IMR-90 (cell line): ENCODE measurements at regions not wholly inside any gene's neighbourhood (a gene's known extent, or its start where the extent isn't known, plus 50 kb on each side); places are given as distances from the start of the nearest gene placed in this dataset.

Experiments used
- ATAC-seq: fragments of 200-7000 bp; cut with Tn5 transposase; 2 replicates; pipeline ENCODE4 v1.9.1; 2020; ENCODE audit warnings: low read depth, mild to moderate bottlenecking, moderate library complexity
- BruUV-seq: library from RNA; stranded (reverse); fragments of 400-500 nt; replicated peaks from 2 replicates; lab custom pipeline; 2021; lab: Mats Ljungman, UMichigan
- CTCF ChIA-PET: fragments of 300-600 bp; formaldehyde crosslinking; extraction: SDS; loops from one replicate; lab custom pipeline; 2021; ENCODE audit warnings: antibody characterized with exemption; lab: Yijun Ruan, JAX
- POLR2A ChIA-PET: fragments of 300-600 bp; sonication (Branson Sonifier 250); formaldehyde crosslinking; loops from one replicate; lab custom pipeline; 2022; ENCODE audit warnings: antibody characterized with exemption; ENCODE audit not compliant: unreplicated experiment; lab: Charles Lee
- DNase-seq: peaks from one replicate; pipeline ENCODE4 v3.0.0; 2013
- H2AFZ ChIP-seq: replicated peaks from 2 replicates; pipeline ENCODE3; 2013; ENCODE audit warnings: low read length, mild to moderate bottlenecking; ENCODE audit not compliant: poor library complexity
- H2AK5ac ChIP-seq: 2 replicates; pipeline ENCODE4 v1.6.1; 2013; ENCODE audit warnings: low read depth, low read length, inconsistent platforms
- H2AK9ac ChIP-seq: replicated peaks from 2 replicates; pipeline ENCODE3; 2013; ENCODE audit warnings: mild to moderate bottlenecking, low read depth, low read length, moderate library complexity; ENCODE audit not compliant: poor library complexity
- H2BK120ac ChIP-seq: 2 replicates; pipeline ENCODE4 v1.6.1; 2013; ENCODE audit warnings: low read depth, low read length, inconsistent platforms
- H2BK15ac ChIP-seq: 3 replicates; pipeline ENCODE4 v1.6.1; 2013; ENCODE audit warnings: low read depth, low read length, inconsistent platforms
- H2BK20ac ChIP-seq: 2 replicates; pipeline ENCODE4 v1.6.1; 2013; ENCODE audit warnings: low read depth, mild to moderate bottlenecking, inconsistent platforms, low read length, moderate library complexity
- H2BK5ac ChIP-seq: 2 replicates; pipeline ENCODE4 v1.6.1; 2013; ENCODE audit warnings: mild to moderate bottlenecking, low read depth, low read length, inconsistent platforms; ENCODE audit not compliant: poor library complexity, severe bottlenecking
- H3K14ac ChIP-seq: replicated peaks from 2 replicates; pipeline ENCODE4 v1.6.1; 2013; ENCODE audit warnings: low read depth, low read length, inconsistent platforms
- H3K18ac ChIP-seq: 2 replicates; pipeline ENCODE4 v1.6.1; 2013; ENCODE audit warnings: low read depth, low read length, control low read depth
- H3K23ac ChIP-seq: 2 replicates; pipeline ENCODE4 v1.6.1; 2013; ENCODE audit warnings: low read depth, low read length, inconsistent platforms
- H3K27ac ChIP-seq: 2 replicates; pipeline ENCODE4 v1.5.1; 2013; ENCODE audit warnings: mild to moderate bottlenecking, control low read depth, low read length; ENCODE audit not compliant: insufficient read depth
- H3K27me3 ChIP-seq: 2 replicates; pipeline ENCODE4 v1.6.1; 2013; ENCODE audit warnings: low read length; ENCODE audit not compliant: control insufficient read depth, insufficient read depth
- H3K36me3 ChIP-seq: 2 replicates; pipeline ENCODE4 v1.6.1; 2013; ENCODE audit warnings: low read length, mixed read lengths; ENCODE audit not compliant: control insufficient read depth, insufficient read depth
- H3K4ac ChIP-seq: 2 replicates; pipeline ENCODE4 v1.6.1; 2013; ENCODE audit warnings: low read depth, low read length, inconsistent platforms
- H3K4me1 ChIP-seq: 2 replicates; pipeline ENCODE4 v1.6.1; 2013; ENCODE audit warnings: low read length, mixed read lengths; ENCODE audit not compliant: control insufficient read depth, insufficient read depth
- H3K4me2 ChIP-seq: 2 replicates; pipeline ENCODE4 v1.6.1; 2013; ENCODE audit warnings: low read depth, mild to moderate bottlenecking, control low read depth, low read length, moderate library complexity
- H3K4me3 ChIP-seq: 2 replicates; pipeline ENCODE4 v1.5.1; 2013; ENCODE audit warnings: low read depth, mild to moderate bottlenecking, control low read depth, low read length, moderate library complexity; ENCODE audit not compliant: insufficient read depth
- H3K56ac ChIP-seq: 2 replicates; pipeline ENCODE4 v1.6.1; 2013; ENCODE audit warnings: low read length, inconsistent platforms; ENCODE audit not compliant: insufficient read depth; ENCODE audit errors: extremely low read depth
- H3K79me1 ChIP-seq, 2 experiments: 2 replicates each; pipeline ENCODE4 v1.6.1; 2013; ENCODE audit warnings: low read length in 2 of 2, inconsistent platforms in 1 of 2, low read depth in 1 of 2
- H3K9ac ChIP-seq: 2 replicates; pipeline ENCODE4 v1.6.1; 2013; ENCODE audit warnings: low read depth, low read length, control low read depth
- H3K9me1 ChIP-seq: 2 replicates; pipeline ENCODE4 v1.6.1; 2013; ENCODE audit warnings: low read length, inconsistent platforms; ENCODE audit not compliant: insufficient read depth
- H3K9me3 ChIP-seq: 2 replicates; pipeline ENCODE4 v1.6.1; 2013; ENCODE audit warnings: low read length; ENCODE audit not compliant: control insufficient read depth, insufficient read depth
- H4K20me1 ChIP-seq: 2 replicates; pipeline ENCODE4 v1.6.1; 2013; ENCODE audit warnings: low read length, inconsistent platforms; ENCODE audit not compliant: insufficient read depth
- H4K5ac ChIP-seq: 2 replicates; pipeline ENCODE4 v1.6.1; 2013; ENCODE audit warnings: mild to moderate bottlenecking, low read depth, low read length, control low read depth
- H4K8ac ChIP-seq, 2 experiments: 2 replicates each; pipeline ENCODE4 v1.6.1; 2013; ENCODE audit warnings: low read depth in 2 of 2, low read length in 2 of 2, control low read depth in 1 of 2, inconsistent platforms in 1 of 2
- H4K91ac ChIP-seq: 2 replicates; pipeline ENCODE4 v1.6.1; 2013; ENCODE audit warnings: low read depth, low read length, inconsistent platforms; ENCODE audit not compliant: insufficient read depth
- BHLHE40 ChIP-seq: fragments of 150-350 bp; IDR thresholded peaks from 2 replicates; pipeline ENCODE4 v1.6.1; 2016; ENCODE audit warnings: mild to moderate bottlenecking, low read depth, low read length
- CHD1 ChIP-seq: IDR thresholded peaks from 2 replicates; pipeline ENCODE4 v1.6.1; 2012; ENCODE audit warnings: low read depth, low read length, improper control_type of control experiment
- FOS ChIP-seq: fragments of 150-350 bp; IDR thresholded peaks from 2 replicates; pipeline ENCODE4 v1.6.1; 2016; ENCODE audit warnings: low read depth, low read length
- MAFK ChIP-seq: IDR thresholded peaks from 2 replicates; pipeline ENCODE4 v1.6.1; 2012; ENCODE audit warnings: low read depth, low read length, improper control_type of control experiment
- POLR2A ChIP-seq: IDR thresholded peaks from 2 replicates; pipeline ENCODE4 v1.6.1; 2012; ENCODE audit warnings: mild to moderate bottlenecking, low read depth, low read length
- RAD21 ChIP-seq: IDR thresholded peaks from 2 replicates; pipeline ENCODE4 v1.6.1; 2012; ENCODE audit warnings: low read length, improper control_type of control experiment
- WGBS, 2 experiments: methylation state at CpG; one replicate each; pipeline versions ENCODE4 v1.1.5 to v1.1.7; 2013; ENCODE audit warnings: missing lambda C conversion rate in 2 of 2; ENCODE audit not compliant: insufficient read length in 1 of 2; ENCODE audit errors: extremely low coverage in 2 of 2; 5-methylcytosine and 5-hydroxymethylcytosine counted together
- dilution Hi-C: fragments of 300-500 bp; cut with HindIII; formaldehyde crosslinking; loops from one replicate; pipeline ENCODE4 v1.14.3; 2018; ENCODE audit warnings: low sequenced_read_pairs; ENCODE audit not compliant: unreplicated experiment
- in situ Hi-C: fragments of 300-500 bp; cut with MboI; formaldehyde crosslinking; loops from 3 replicates; pipeline ENCODE4 v1.14.3; 2019; ENCODE audit warnings: low sequenced_read_pairs, inconsistent platforms, mixed read lengths
- intact Hi-C: fragments of 100-400 bp; cut with micrococcal nuclease; formaldehyde crosslinking; loops from 2 replicates; pipeline ENCODE4 v1.10.0; 2022
- TF ChIP-seq, protein P1 (sequence below): conservative IDR thresholded peaks from 2 replicates; pipeline ENCODE4 v1.5.1; 2012; ENCODE audit warnings: mild to moderate bottlenecking, low read depth, low read length, improper control_type of control experiment

DNA sequence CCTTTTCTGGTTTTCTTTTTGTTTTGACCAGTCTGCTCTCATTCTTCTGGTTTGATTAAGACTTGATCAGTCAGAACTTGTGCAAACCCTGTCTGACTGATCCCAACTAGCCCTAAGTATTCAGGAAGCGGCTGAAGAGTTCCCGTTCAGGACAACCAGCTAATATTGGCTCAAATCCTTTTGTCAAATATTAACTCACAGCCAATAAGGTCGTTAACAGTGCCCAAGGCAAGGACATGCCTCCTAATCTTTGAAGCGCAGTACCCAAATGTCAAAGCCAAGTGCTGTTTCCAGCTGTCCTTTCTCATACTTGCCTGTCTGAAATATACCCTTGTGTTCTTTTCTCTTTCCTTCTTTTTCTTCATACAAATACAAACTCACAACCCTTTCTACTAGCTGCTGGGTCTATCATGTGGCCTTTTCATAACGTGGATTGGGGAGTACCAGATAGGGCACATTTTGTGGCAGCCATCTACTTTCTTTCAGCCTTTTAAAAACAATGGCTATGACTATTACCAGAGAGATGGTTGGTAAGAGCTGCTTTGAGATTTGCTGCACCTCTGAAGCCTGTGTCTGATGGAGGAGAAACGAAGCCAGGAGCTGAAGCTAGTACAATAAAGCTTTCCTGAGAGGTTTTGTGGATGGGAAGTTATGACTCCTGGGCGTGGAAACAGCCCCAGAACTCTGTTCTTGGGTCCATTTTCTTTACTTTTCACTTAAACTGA, 266.4 kb upstream of the ZNF608 start:
- Histone ChIP-seq H2BK120ac (no peak overlapping the region), H4K8ac (no peak overlapping the region), H3K4me3 (no peak overlapping the region), H2AK5ac (no peak overlapping the region), H2BK5ac (no peak overlapping the region), H3K27me3 (no peaks in the 10 kb centered on the region), H4K91ac (no peak overlapping the region), H3K4me1 (no peaks in the 10 kb centered on the region), H2AK9ac (no peak overlapping the region), H3K14ac (no peak overlapping the region), H3K9ac (no peak overlapping the region), H3K79me1 (no peaks in the 10 kb centered on the region), H2BK15ac (no peak overlapping the region), H3K36me3 (no peaks in the 10 kb centered on the region), H3K4me2 (no peak overlapping the region), H4K5ac (no peak overlapping the region), H3K9me3 (no peaks in the 10 kb centered on the region), H3K23ac (no peak overlapping the region), H3K18ac (no peak overlapping the region), H3K56ac (no peak overlapping the region), H3K27ac (no peak overlapping the region), H3K4ac (no peak overlapping the region), H3K9me1 (no peaks in the 10 kb centered on the region), H4K20me1 (no peaks in the 10 kb centered on the region), H2AFZ (no peak overlapping the region), H2BK20ac (no peak overlapping the region)
- dilution Hi-C loops (no loop called here), intact Hi-C loops (no loop called here), in situ Hi-C loops (no loop called here)
- WGBS, 2 experiments, result 87% methylated on average over 3 of the region's 7 CpGs; no CpG with 5 or more reads in 1 of the 2 experiments
- no peak for DNase-seq
- CTCF ChIA-PET, result no interaction called here
- ATAC-seq, result no peak
- TF ChIP-seq MAFK, result no peak
- TF ChIP-seq, protein P1, sequence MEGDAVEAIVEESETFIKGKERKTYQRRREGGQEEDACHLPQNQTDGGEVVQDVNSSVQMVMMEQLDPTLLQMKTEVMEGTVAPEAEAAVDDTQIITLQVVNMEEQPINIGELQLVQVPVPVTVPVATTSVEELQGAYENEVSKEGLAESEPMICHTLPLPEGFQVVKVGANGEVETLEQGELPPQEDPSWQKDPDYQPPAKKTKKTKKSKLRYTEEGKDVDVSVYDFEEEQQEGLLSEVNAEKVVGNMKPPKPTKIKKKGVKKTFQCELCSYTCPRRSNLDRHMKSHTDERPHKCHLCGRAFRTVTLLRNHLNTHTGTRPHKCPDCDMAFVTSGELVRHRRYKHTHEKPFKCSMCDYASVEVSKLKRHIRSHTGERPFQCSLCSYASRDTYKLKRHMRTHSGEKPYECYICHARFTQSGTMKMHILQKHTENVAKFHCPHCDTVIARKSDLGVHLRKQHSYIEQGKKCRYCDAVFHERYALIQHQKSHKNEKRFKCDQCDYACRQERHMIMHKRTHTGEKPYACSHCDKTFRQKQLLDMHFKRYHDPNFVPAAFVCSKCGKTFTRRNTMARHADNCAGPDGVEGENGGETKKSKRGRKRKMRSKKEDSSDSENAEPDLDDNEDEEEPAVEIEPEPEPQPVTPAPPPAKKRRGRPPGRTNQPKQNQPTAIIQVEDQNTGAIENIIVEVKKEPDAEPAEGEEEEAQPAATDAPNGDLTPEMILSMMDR, result no peak
- TF ChIP-seq RAD21, result no peak
- no peak for TF ChIP-seq CHD1
- no peak for TF ChIP-seq FOS
- no peak for TF ChIP-seq BHLHE40
- no peak for TF ChIP-seq POLR2A
- no TSS peak for BruUV-seq
- POLR2A ChIA-PET, result no interaction called here
